ENCODE measurements at regions not wholly inside any gene's neighbourhood (a gene's known extent, or its start where the extent isn't known, plus 50 kb on each side); places are given as distances from the start of the nearest gene placed in this dataset.
"Not testable (repeated sequence)": the region's sequence is repeated elsewhere in the genome, so short reads cannot be mapped to it uniquely, and the experiment has no call there.

GRCh38 chr3:176149567-176149966 lies 1047.7 kb downstream of the TBL1XR1 start:
- no peak for DNase-seq

DNA sequence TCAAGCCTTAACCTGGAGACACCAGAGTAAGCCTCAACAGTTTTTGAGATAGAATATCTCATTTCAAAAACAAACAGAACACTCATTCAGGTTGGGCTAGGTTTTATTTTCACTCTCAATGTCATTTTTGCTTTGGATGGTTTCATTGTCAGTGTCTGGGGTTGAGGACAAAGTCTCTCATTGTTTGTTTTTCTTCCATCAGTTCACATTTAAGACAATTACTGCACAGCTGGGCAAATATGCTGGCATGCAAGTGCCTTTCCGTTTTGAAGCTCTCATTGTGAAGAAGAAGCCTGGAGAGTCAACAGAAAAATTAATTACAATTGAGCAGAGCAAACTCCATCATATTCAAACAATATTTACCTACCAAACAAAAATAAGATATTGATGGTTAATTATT lies 1050.0 kb downstream of the TBL1XR1 start:
- DNase-seq = no peak

DNA sequence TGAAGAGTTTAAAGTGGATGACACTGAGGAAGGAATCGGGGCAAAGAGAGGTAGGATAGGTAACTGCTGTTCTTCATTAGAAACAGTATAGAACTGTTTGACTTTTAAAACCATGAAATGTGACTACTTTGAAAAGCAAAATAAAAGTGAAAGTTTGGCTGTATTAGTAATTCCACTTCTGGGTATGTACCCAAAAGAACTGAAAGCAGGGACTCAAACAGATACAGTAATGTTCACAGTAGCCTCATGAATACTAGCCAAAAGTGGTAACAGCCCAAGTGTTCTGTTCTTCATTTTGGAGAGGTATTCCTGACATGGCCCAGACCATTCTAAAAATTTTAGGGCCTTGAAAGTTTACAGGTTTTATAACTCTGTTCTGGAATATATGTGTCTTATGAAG lies 1055.4 kb downstream of the TBL1XR1 start:
- DNase-seq = no peak

- DNase-seq = no peak
These were observed 1076.8 kb downstream of the TBL1XR1 start for GRCh38 chr3:176120507-176120906.

- DNase-seq = no peak
These were observed 1077.5 kb downstream of the TBL1XR1 start for GRCh38 chr3:176119826-176120225.

DNA sequence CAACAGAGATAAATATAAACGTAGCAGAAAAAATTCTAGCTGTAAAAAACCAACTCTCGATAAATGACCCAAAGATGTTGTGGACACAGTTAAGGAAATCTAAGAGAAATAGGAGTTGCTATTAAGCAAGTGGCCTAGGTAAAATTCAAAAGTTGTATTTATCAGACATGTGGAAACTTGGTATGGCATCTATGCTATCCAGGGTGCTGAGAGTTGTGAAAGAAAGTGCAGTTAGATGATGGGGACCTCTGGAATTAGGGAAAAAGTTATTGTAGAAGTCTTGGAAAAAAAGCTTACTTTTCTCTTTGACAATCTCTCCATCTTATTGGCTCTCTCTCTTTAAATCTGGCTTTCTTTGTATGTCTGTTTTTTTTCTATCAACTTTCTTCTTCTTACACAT lies 1090.9 kb downstream of the TBL1XR1 start:
- DNase-seq = no peak

GRCh38 chr3:176097027-176097426 lies 1100.3 kb downstream of the TBL1XR1 start:
- DNase-seq = no peak

DNA sequence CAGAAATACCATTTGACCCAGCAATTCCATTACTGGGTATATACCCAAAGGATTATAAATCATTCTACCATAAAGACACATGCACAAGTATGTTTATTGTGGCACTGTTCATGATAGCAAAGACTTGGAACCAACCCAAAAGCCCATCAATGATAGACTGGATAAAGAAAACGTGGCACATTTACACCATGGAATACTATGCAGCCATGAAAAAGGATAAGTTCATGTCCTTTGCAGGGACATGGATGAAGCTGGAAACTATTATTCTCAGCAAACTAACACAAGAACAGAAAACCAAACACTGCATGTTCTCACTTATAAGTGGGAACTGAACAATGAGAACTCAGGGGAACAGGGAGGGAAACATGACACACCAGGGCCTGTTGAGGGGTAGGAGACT lies 1103.4 kb downstream of the TBL1XR1 start:
- DNase-seq = not testable (repeated sequence)

GRCh38 chr3:176090727-176091126 lies 1106.6 kb downstream of the TBL1XR1 start:
- DNase-seq = no peak

DNA sequence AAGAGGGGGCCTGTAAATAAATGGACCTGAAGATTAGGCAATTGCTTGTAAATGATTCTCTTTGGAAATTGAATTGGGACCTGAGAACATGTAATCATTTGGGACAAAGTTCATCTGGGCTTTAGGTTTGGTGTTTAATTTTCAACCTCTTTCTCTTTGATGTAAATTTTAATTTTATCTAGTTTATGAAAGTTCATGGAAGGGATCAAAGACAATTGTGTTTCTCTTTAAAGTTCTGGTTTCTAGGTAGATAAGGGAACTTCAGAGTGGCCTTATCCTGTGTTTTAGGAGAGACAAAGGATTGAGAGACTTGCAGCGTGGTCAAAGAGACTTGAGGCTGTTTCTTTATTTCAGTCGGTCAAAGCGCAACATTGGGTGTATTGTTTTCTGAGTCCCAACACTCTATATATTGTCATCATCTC lies 1108.3 kb downstream of the TBL1XR1 start:
- DNase-seq = no peak

GRCh38 chr3:176087066-176087697 lies 1110.1 kb downstream of the TBL1XR1 start:
- no peak for DNase-seq

GRCh38 chr3:176079785-176080184 lies 1117.5 kb downstream of the TBL1XR1 start:
- no peak for DNase-seq

- DNase-seq = no peak
These were observed 1118.4 kb downstream of the TBL1XR1 start for GRCh38 chr3:176078906-176079305.

DNA sequence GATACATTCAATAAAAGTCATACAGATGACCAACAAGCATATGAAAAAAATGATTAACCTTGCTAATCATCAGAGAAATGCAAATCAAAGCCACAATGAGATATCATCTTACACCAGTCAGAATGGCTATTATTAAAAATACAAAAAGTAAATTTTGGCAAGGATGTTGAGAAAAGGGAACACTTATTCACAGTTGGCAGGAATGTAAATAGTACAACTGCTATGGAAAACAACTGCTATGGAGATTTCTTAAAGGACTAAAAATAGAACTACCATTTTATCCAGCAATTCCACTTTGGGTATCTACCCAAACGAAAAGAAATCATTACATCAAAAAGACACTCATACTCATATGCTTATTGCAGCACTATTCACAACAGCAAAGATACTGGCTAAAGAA lies 1121.8 kb downstream of the TBL1XR1 start:
- no peak for DNase-seq

- DNase-seq = no peak
These were observed 1122.2 kb downstream of the TBL1XR1 start for GRCh38 chr3:176075046-176075445.

DNA sequence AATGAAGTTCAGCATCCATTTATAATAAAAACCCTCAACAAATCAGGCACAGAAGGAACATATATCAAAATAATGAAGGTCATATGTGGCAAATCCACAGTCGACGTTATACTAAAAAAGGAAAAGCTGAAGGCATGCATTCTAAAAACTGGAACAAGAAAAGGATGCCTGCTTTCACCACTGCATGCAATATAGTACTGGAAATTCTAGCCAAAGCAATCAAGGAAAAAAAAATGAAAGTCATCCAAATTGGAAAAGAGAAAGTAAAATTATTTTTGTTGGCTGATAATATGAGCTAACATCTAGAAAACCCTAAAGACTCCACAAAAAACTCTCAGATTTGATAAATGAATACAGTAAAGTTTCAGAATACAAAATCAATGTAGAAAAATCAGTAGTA lies 1123.2 kb downstream of the TBL1XR1 start:
- no peak for DNase-seq

DNA sequence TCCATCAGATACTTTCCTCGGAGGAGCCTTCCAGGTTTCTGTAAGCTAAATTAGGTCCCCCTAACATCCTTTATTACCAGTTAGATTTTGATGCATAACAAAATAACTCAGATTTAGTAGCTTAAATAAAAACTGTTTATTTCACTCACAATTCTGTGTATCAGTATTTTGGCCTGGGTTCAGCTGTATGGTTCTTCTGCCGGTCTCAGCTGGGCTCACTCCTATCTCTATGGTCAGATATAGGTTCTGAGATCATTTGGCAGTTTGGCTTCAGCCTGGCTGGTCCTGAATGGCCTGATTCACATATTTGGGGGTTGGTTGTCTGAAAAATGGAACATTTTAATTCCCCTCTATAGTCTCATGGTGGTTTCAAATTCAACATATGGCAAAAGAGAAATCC lies 1125.3 kb downstream of the TBL1XR1 start:
- no peak for DNase-seq

DNA sequence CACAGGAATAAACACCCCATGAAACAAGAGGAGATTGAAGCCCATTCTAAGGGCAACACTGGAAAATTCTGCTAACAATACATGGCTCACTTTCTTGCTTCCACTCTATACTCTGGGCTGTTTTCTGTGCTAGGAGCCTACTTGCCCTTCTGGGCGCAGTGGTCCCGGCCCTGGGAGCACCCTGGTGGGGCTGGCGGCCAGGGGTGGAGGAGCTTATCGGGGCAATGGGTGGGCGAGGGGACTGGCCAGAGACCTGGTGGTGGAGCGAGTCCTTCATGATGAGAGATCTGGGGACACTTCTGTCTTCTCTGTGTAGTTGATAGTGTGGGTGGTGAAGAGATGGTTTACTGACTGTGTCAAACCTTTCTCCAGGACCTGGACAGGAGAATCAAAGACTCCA lies 1128.5 kb downstream of the TBL1XR1 start:
- no peak for DNase-seq

GRCh38 chr3:176058856-176059255 lies 1138.4 kb downstream of the TBL1XR1 start:
- no peak for DNase-seq

DNA sequence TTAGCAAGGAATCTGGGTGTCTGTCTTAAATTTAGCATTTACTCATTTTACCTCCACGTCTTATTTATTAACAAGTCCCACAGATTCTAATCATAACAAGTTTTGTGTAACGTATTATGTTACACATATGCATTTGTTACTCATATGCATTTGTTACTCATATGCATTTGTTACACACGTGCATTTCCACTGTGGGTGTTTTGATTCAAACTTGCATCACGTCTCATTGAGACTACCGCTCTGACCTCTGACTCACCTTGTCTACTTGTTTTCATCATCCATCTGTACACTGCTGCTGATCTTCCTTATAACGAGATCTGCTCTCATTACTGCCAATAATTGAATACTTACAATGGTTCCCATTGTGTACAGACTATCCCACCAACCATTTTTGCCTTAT lies 1141.4 kb downstream of the TBL1XR1 start:
- no peak for DNase-seq

- DNase-seq = no peak
These were observed 1145.5 kb downstream of the TBL1XR1 start for GRCh38 chr3:176051766-176052165.

DNA sequence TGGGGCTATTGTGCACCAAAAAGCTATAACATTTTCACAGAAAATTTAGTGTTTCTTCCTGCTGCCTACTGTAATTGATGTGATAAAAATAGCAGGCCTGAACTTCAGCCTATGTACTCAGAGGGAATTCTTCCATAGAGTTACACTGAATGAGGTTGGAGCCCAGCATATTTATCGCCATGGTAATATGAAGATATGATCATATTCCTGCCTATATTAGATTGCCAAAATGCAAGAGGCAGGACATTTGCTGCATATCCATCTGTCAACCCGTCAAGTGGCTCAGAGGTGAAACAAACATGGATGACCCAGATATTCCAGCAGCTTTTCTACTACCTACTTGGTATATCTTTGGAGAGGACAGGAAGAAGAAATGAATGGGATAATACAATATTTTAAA lies 1150.6 kb downstream of the TBL1XR1 start:
- DNase-seq = peak; percentile 42

- no peak for DNase-seq
These were observed 1155.5 kb downstream of the TBL1XR1 start for GRCh38 chr3:176041812-176042211.

GRCh38 chr3:176041185-176041584 lies 1156.1 kb downstream of the TBL1XR1 start:
- no peak for DNase-seq

DNA sequence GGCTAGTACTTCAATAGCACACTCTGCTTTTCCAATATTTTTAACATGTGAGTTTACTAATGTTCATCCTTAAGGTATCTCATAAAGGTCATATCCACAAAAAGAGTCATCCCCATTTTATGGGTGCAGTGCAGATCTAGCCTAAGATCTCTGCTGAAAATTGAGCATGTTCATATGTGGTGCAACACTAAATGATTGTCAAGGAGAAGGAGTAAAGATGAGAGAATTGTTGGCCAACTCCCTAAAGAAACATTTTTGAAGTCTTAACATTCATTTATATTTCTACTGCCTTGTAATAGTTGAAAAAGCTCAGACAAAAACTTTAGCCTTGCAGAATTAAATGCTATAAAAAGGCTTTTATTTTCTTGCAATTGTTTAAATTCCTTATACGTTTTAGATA lies 1159.6 kb downstream of the TBL1XR1 start:
- no peak for DNase-seq

DNA sequence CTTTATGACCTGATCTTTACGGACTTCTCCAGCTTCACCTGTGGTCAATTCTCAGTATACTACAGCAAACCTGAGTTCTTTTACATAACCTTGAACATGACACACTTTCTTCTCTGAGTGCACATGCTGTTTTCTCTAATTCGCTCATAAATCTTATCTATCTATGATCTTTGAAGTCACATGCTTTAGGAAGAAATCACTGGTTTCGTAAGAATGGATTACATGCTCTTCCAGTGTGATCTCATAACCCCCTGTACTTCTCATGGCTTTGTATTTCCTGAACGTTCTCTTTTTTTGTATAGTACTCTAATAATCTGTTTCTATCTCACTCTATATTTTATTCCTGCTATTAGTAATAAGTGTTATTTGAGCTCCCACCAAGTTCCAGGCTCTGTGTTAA lies 1165.2 kb downstream of the TBL1XR1 start:
- no peak for DNase-seq

Measured in NCI-H446 treated with DMSO at 0.1 percent for 48 hours (cell line).